A673 (cell line): ENCODE measurements at regions not wholly inside any gene's neighbourhood (a gene's known extent, or its start where the extent isn't known, plus 50 kb on each side); places are given as distances from the start of the nearest gene placed in this dataset.

Experiments used
- BruUV-seq: library from RNA; stranded (reverse); fragments of 400-500 nt; replicated peaks from 2 replicates; lab custom pipeline; 2021; lab: Mats Ljungman, UMichigan
- CTCF ChIA-PET: fragments of 300-600 bp; sonication (Branson Sonifier 250); formaldehyde crosslinking; loops from one replicate; lab custom pipeline; 2022; ENCODE audit warnings: antibody characterized with exemption; lab: Charles Lee
- POLR2A ChIA-PET: fragments of 300-600 bp; sonication (Branson Sonifier 250); formaldehyde crosslinking; loops from one replicate; lab custom pipeline; 2022; ENCODE audit warnings: antibody characterized with exemption; ENCODE audit not compliant: low non-redundant PET; lab: Charles Lee
- DNase-seq: peaks from one replicate; pipeline ENCODE4 v3.0.0-alpha.2; 2015; ENCODE audit warnings: low spot score
- H3K27ac ChIP-seq: fragments of 200-600 bp; sonication (generic); 2 replicates; pipeline ENCODE4 v1.5.1; 2016; ENCODE audit warnings: mixed run types, low read depth, mild to moderate bottlenecking, mixed read lengths, antibody characterized with exemption, low read length; ENCODE audit not compliant: poor library complexity, severe bottlenecking
- H3K27me3 ChIP-seq: fragments of 200-600 bp; sonication (generic); replicated peaks from 2 replicates; pipeline ENCODE4 v1.6.1; 2017; ENCODE audit warnings: mixed run types, low read depth, mild to moderate bottlenecking, mixed read lengths, antibody characterized with exemption, low read length; ENCODE audit not compliant: insufficient read depth, poor library complexity
- H3K36me3 ChIP-seq: fragments of 200-600 bp; sonication (generic); 2 replicates; pipeline ENCODE4 v1.6.1; 2016; ENCODE audit warnings: mixed run types, mild to moderate bottlenecking, mixed read lengths, antibody characterized with exemption, low read length; ENCODE audit not compliant: insufficient read depth, poor library complexity, severe bottlenecking
- H3K4me1 ChIP-seq: fragments of 200-600 bp; sonication (generic); 2 replicates; pipeline ENCODE4 v1.6.1; 2017; ENCODE audit warnings: mixed run types, mild to moderate bottlenecking, mixed read lengths, antibody characterized with exemption, low read length; ENCODE audit not compliant: insufficient read depth, poor library complexity, severe bottlenecking
- H3K4me3 ChIP-seq: fragments of 200-600 bp; sonication (generic); 2 replicates; pipeline ENCODE4 v1.5.1; 2016; ENCODE audit warnings: low read depth, mixed run types, mild to moderate bottlenecking, mixed read lengths, low read length; ENCODE audit not compliant: poor library complexity, severe bottlenecking
- H3K9me3 ChIP-seq: fragments of 200-600 bp; sonication (generic); 2 replicates; pipeline ENCODE4 v1.6.1; 2016; ENCODE audit warnings: mixed run types, low read depth, mild to moderate bottlenecking, mixed read lengths, antibody characterized with exemption, low read length; ENCODE audit not compliant: poor library complexity, severe bottlenecking
- CTCF ChIP-seq: fragments of 300-800, 200-600 bp; sonication (generic); conservative IDR thresholded peaks from 2 replicates; pipeline ENCODE4 v1.5.1; 2017; ENCODE audit warnings: low read depth, mild to moderate bottlenecking, antibody characterized with exemption, low read length, moderate library complexity, mixed read lengths
- EZH2 ChIP-seq: fragments of 200-600 bp; sonication (generic); IDR thresholded peaks from 2 replicates; pipeline ENCODE4 v1.6.1; 2017; ENCODE audit warnings: borderline replicate concordance, low read depth, mild to moderate bottlenecking, mixed read lengths, antibody characterized with exemption, low read length; ENCODE audit not compliant: poor library complexity, severe bottlenecking
- intact Hi-C: fragments of 100-400 bp; cut with micrococcal nuclease; formaldehyde crosslinking; loops from one replicate; pipeline ENCODE4 v1.10.0; 2022; ENCODE audit not compliant: unreplicated experiment

- H3K4me3 ChIP-seq = no peak overlapping the region
- BruUV-seq = no TSS peak
- ChIA-PET POLR2A (no interaction called here), CTCF (no interaction called here)
- peak; percentile 67 for DNase-seq
- H3K27ac ChIP-seq = no peak overlapping the region
- peaks cover 15% of the 10 kb centered on the region for H3K4me1 ChIP-seq
- intact Hi-C loops = no loop called here
- H3K9me3 ChIP-seq = no peaks in the 10 kb centered on the region
- H3K36me3 ChIP-seq = no peaks in the 10 kb centered on the region
- TF ChIP-seq EZH2 (no peak), CTCF (no peak)
- H3K27me3 ChIP-seq = no peaks in the 10 kb centered on the region
These were observed 166.1 kb downstream of the PYDC2 start for GRCh38 chr3:191627064-191627463.

GRCh38 chr3:191628571-191628970 is 167.6 kb downstream of the PYDC2 start:
- Histone ChIP-seq H3K9me3 (no peaks in the 10 kb centered on the region), H3K27me3 (no peaks in the 10 kb centered on the region), H3K4me3 (no peak overlapping the region), H3K4me1 (peaks cover 15% of the 10 kb centered on the region), H3K27ac (no peak overlapping the region), H3K36me3 (no peaks in the 10 kb centered on the region)
- DNase-seq = no peak
- BruUV-seq = no TSS peak
- POLR2A ChIA-PET = no interaction called here
- TF ChIP-seq CTCF = no peak
- no peak for TF ChIP-seq EZH2
- CTCF ChIA-PET = no interaction called here
- intact Hi-C loops = no loop called here

GRCh38 chr3:191631496-191631895 is 170.5 kb downstream of the PYDC2 start:
- intact Hi-C loops = no loop called here
- CTCF ChIA-PET = no interaction called here

More at GRCh38 chr3:191631496-191631895, 170.5 kb downstream of the PYDC2 start:
- Histone ChIP-seq H3K27me3 (no peaks in the 10 kb centered on the region), H3K4me3 (no peak overlapping the region), H3K4me1 (peaks cover 15% of the 10 kb centered on the region), H3K27ac (no peak overlapping the region), H3K9me3 (no peaks in the 10 kb centered on the region), H3K36me3 (no peaks in the 10 kb centered on the region)
- DNase-seq = no peak
- no TSS peak for BruUV-seq
- POLR2A ChIA-PET = interaction anchor here (0.5 kb wide), 1 partner anchor 161 kb away, joined by 6 read pairs; no protein-coding TSS in a partner anchor
- TF ChIP-seq CTCF = no peak
- no peak for TF ChIP-seq EZH2
